ENCODE measurements at regions not wholly inside any gene's neighbourhood (a gene's known extent, or its start where the extent isn't known, plus 50 kb on each side); places are given as distances from the start of the nearest gene placed in this dataset.
A peak's percentile ranks its signal among the peaks of the same experiment; 100 is the strongest.

DNA sequence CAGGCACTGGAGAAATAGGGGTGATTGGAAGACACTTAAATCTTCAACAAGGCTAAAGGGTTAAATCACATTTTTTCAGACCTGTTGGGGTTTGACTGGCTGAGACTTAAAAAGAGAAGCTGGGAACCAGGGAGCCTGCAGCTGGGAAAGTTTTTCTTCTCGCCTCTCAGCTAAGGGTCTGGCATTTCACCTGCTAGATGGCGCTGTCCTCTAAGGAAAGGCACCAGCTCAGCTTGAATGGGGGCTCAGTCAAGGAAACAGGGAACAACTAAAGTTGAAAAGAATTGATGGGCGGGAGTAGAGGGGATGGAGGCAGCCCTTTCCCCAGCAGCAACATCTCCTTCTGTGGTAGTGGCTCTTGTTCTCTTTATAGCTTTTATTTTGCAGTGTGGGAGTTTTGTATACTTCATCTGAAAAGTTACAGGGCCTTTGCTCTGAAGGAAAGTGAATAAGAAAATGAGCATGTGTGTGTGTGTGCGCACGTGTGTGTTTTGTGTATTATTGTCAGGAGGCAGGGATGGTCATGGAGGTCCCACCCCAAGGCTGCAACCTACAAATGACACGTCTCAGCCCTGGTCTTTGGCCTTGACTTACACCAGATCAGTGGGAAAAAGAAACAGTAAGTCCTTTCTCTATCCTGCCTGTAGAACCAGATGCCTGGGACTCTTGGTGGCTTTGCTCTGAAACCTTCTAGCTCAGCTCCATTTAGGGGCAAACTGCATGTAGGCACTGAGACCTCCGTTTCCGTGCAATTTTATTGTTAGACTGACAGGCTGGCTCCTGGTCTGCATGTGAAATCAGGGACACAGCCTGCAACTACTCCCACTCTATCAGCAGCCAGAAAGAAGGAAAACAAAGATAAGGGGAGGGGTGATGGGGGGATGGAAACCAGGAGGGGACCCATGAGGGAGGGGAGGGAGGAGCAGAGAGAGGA, 316.2 kb upstream of the CLINT1 start:
- Mint-ChIP-seq H3K27ac (no peak overlapping the region), H3K27me3 (ENCODE audit: low read depth in 2 of 2) (peaks cover 4 to 9% of the 10 kb centered on the region in 2 donors), H3K36me3 (no peaks in the 10 kb centered on the region), H3K9me3 (no peaks in the 10 kb centered on the region), H3K4me1 (no peaks in the 10 kb centered on the region), H3K4me3 (no peak overlapping the region)
- no peaks in the 10 kb centered on the region for H3K9me3 ChIP-seq (ENCODE audit: control insufficient read depth, insufficient read depth, low read length)
- no peaks in the 10 kb centered on the region for H3K36me3 ChIP-seq (ENCODE audit: control insufficient read depth, insufficient read depth, low read length)
- no peaks in the 10 kb centered on the region for H3K4me1 ChIP-seq (ENCODE audit: control insufficient read depth, insufficient read depth, low read length)
- peak in 2 of 3 donors; percentile 49 to 55 for ATAC-seq
- 46% methylated on average over 8 of the region's 8 CpGs for WGBS (ENCODE audit: insufficient coverage)
- no peak overlapping the region for H3K4me3 ChIP-seq (ENCODE audit: low read length)
- intact Hi-C loops (cut with micrococcal nuclease): loop anchor here (5.0 to 10.0 kb wide), 2 partner anchors 930 to 957 kb away; no protein-coding TSS in a partner anchor
- DNase-seq: peak in 1 of 2 donors; percentile 71
- TF ChIP-seq, protein P1, sequence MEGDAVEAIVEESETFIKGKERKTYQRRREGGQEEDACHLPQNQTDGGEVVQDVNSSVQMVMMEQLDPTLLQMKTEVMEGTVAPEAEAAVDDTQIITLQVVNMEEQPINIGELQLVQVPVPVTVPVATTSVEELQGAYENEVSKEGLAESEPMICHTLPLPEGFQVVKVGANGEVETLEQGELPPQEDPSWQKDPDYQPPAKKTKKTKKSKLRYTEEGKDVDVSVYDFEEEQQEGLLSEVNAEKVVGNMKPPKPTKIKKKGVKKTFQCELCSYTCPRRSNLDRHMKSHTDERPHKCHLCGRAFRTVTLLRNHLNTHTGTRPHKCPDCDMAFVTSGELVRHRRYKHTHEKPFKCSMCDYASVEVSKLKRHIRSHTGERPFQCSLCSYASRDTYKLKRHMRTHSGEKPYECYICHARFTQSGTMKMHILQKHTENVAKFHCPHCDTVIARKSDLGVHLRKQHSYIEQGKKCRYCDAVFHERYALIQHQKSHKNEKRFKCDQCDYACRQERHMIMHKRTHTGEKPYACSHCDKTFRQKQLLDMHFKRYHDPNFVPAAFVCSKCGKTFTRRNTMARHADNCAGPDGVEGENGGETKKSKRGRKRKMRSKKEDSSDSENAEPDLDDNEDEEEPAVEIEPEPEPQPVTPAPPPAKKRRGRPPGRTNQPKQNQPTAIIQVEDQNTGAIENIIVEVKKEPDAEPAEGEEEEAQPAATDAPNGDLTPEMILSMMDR (IDR thresholded peaks at IDR 0.05): no peak
- H3K27me3 ChIP-seq (ENCODE audit: control insufficient read depth, insufficient read depth, low read length): no peaks in the 10 kb centered on the region
- H3K27ac ChIP-seq (ENCODE audit: low read length): no peak overlapping the region

DNA sequence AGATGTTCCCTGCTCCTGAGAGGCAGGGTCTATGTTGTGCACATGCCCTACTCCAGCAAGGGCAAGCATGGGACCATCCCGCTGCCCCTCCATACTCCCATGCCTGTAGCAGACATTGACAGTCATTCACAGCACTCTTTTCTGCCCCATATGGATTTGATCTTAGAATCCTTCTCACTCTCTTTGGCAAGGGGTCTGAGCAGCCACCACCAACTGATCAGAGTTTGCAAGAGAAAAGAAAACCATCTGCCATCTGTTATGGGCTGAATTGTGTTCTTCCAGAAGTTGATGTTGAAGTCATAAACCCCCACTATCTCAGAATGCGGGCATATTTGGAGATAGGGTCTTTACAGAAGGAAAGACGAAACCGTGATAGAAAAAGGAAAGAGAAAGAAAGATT, 315.1 kb upstream of the CLINT1 start:
- intact Hi-C loops (cut with micrococcal nuclease): loop anchor here (5.0 to 10.0 kb wide), 2 partner anchors 931 to 958 kb away; no protein-coding TSS in a partner anchor
- no peak overlapping the region for H3K4me3 ChIP-seq (ENCODE audit: low read length)
- no peaks in the 10 kb centered on the region for H3K36me3 ChIP-seq (ENCODE audit: control insufficient read depth, insufficient read depth, low read length)
- Mint-ChIP-seq H3K4me1 (no peaks in the 10 kb centered on the region), H3K4me3 (no peak overlapping the region), H3K27ac (no peak overlapping the region), H3K9me3 (no peaks in the 10 kb centered on the region), H3K36me3 (no peaks in the 10 kb centered on the region), H3K27me3 (ENCODE audit: low read depth in 2 of 2) (peaks cover 4 to 9% of the 10 kb centered on the region in 2 donors)
- H3K27ac ChIP-seq (ENCODE audit: low read length): no peak overlapping the region
- H3K27me3 ChIP-seq (ENCODE audit: control insufficient read depth, insufficient read depth, low read length): no peaks in the 10 kb centered on the region
- TF ChIP-seq, protein P1 (IDR thresholded peaks at IDR 0.05): no peak
- no peak for DNase-seq
- ATAC-seq: no peak
- 72% methylated on average over 4 of the region's 4 CpGs for WGBS (ENCODE audit: insufficient coverage)
- no peaks in the 10 kb centered on the region for H3K9me3 ChIP-seq (ENCODE audit: control insufficient read depth, insufficient read depth, low read length)
- no peaks in the 10 kb centered on the region for H3K4me1 ChIP-seq (ENCODE audit: control insufficient read depth, insufficient read depth, low read length)

DNA sequence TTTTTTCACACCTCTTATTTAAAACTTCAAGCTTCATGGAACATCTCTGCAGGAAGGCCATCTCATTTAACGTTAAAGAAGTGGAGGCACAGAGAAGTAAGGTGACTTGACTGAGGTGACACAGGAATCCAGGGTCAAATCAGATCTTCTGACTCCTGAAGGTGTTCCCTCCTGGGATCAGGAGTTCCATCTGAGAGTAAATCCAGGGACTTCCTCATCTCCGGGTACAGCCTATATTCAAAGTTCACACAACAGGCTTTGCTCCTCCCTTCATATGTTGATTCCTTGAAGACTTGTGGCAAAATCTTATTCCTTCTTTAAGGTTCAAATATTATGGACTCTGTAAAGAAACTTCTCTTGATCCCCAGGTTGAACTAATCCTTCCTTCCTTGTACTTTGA, 313.1 kb upstream of the CLINT1 start:
- H3K4me1 Mint-ChIP-seq: no peaks in the 10 kb centered on the region
- TF ChIP-seq, protein P1 (IDR thresholded peaks at IDR 0.05): no peak
- no peak overlapping the region for H3K4me3 ChIP-seq (ENCODE audit: low read length)
- no peak overlapping the region for H3K27ac Mint-ChIP-seq
- no peaks in the 10 kb centered on the region for H3K36me3 Mint-ChIP-seq
- DNase-seq (no peak), ATAC-seq (no peak)
- H3K27me3 Mint-ChIP-seq (ENCODE audit: low read depth in 2 of 2): peaks cover 3 to 9% of the 10 kb centered on the region in 2 donors
- H3K9me3 ChIP-seq (ENCODE audit: control insufficient read depth, insufficient read depth, low read length): no peaks in the 10 kb centered on the region
- no peaks in the 10 kb centered on the region for H3K36me3 ChIP-seq (ENCODE audit: control insufficient read depth, insufficient read depth, low read length)
- intact Hi-C loops (cut with micrococcal nuclease): loop anchor here (5.0 to 10.0 kb wide), 2 partner anchors 933 to 960 kb away; no protein-coding TSS in a partner anchor
- H3K27me3 ChIP-seq (ENCODE audit: control insufficient read depth, insufficient read depth, low read length): no peaks in the 10 kb centered on the region
- H3K9me3 Mint-ChIP-seq: no peaks in the 10 kb centered on the region
- 92% methylated on average over 2 of the region's 2 CpGs for WGBS (ENCODE audit: insufficient coverage)
- H3K4me3 Mint-ChIP-seq: no peak overlapping the region
- no peaks in the 10 kb centered on the region for H3K4me1 ChIP-seq (ENCODE audit: control insufficient read depth, insufficient read depth, low read length)
- H3K27ac ChIP-seq (ENCODE audit: low read length): no peak overlapping the region

All from natural killer cell (primary cell).